ENCODE measurements at regions not wholly inside any gene's neighbourhood (a gene's known extent, or its start where the extent isn't known, plus 50 kb on each side); places are given as distances from the start of the nearest gene placed in this dataset.

DNA sequence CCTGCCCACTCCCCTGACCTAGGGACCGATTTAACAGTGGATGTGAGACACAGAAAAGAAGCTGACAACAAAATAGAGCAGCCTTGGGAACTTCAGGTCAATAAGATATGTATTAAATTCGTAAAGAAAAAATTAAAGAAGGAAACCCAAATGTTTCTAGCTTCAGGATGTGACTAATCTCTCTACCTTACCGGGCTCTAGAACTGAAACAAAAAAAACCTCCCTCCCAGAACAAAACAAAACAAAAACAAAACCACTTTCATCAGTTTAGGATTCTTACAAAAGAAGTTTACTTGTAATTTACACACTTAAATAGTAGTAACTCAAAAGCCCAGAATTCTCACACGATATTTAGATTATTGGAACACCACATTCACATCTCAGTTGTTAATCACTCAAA, 185.8 kb upstream of the RPS6KA3 start:
- TF ChIP-seq, protein P1, sequence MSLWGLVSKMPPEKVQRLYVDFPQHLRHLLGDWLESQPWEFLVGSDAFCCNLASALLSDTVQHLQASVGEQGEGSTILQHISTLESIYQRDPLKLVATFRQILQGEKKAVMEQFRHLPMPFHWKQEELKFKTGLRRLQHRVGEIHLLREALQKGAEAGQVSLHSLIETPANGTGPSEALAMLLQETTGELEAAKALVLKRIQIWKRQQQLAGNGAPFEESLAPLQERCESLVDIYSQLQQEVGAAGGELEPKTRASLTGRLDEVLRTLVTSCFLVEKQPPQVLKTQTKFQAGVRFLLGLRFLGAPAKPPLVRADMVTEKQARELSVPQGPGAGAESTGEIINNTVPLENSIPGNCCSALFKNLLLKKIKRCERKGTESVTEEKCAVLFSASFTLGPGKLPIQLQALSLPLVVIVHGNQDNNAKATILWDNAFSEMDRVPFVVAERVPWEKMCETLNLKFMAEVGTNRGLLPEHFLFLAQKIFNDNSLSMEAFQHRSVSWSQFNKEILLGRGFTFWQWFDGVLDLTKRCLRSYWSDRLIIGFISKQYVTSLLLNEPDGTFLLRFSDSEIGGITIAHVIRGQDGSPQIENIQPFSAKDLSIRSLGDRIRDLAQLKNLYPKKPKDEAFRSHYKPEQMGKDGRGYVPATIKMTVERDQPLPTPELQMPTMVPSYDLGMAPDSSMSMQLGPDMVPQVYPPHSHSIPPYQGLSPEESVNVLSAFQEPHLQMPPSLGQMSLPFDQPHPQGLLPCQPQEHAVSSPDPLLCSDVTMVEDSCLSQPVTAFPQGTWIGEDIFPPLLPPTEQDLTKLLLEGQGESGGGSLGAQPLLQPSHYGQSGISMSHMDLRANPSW (CRISPR knock-in tag; IDR thresholded peaks at IDR 0.05): no peak
- TF ChIP-seq SAFB (IDR thresholded peaks at IDR 0.05; ENCODE audit: borderline replicate concordance, low read depth, low read length) (no peak), ZNF239 (CRISPR knock-in tag; IDR thresholded peaks at IDR 0.05) (no peak), ZNF77 (CRISPR knock-in tag; IDR thresholded peaks at IDR 0.05) (no peak), FOSL1 (tag; conservative IDR thresholded peaks at IDR 0.05) (no peak), HLTF (IDR thresholded peaks at IDR 0.05) (no peak), STAT5B (CRISPR knock-in tag; IDR thresholded peaks at IDR 0.05) (no peak), MYNN (IDR thresholded peaks at IDR 0.05) (no peak), MYNN (CRISPR knock-in tag; IDR thresholded peaks at IDR 0.05) (no peak), TBP (optimal IDR thresholded peaks at IDR 0.05; ENCODE audit: low read depth, low read length) (no peak), MAZ (CRISPR knock-in tag; conservative IDR thresholded peaks at IDR 0.05 in 1 of 2, IDR thresholded peaks at IDR 0.05 in 1 of 2) (no peak), SIX5 (IDR thresholded peaks at IDR 0.05; ENCODE audit: borderline replicate concordance in 1 of 2, insufficient read depth in 1 of 2, low read depth in 1 of 2, low read length in 2 of 2) (no peak), RAD51 (IDR thresholded peaks at IDR 0.05; ENCODE audit: borderline replicate concordance, low read depth) (no peak), ZNF79 (CRISPR knock-in tag; IDR thresholded peaks at IDR 0.05; ENCODE audit: low read depth) (no peak), ZNF785 (CRISPR knock-in tag; IDR thresholded peaks at IDR 0.05) (no peak)
- TF ChIP-seq, protein P2, sequence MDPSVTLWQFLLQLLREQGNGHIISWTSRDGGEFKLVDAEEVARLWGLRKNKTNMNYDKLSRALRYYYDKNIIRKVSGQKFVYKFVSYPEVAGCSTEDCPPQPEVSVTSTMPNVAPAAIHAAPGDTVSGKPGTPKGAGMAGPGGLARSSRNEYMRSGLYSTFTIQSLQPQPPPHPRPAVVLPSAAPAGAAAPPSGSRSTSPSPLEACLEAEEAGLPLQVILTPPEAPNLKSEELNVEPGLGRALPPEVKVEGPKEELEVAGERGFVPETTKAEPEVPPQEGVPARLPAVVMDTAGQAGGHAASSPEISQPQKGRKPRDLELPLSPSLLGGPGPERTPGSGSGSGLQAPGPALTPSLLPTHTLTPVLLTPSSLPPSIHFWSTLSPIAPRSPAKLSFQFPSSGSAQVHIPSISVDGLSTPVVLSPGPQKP (CRISPR knock-in tag; IDR thresholded peaks at IDR 0.05): no peak
- TF ChIP-seq, protein P3, sequence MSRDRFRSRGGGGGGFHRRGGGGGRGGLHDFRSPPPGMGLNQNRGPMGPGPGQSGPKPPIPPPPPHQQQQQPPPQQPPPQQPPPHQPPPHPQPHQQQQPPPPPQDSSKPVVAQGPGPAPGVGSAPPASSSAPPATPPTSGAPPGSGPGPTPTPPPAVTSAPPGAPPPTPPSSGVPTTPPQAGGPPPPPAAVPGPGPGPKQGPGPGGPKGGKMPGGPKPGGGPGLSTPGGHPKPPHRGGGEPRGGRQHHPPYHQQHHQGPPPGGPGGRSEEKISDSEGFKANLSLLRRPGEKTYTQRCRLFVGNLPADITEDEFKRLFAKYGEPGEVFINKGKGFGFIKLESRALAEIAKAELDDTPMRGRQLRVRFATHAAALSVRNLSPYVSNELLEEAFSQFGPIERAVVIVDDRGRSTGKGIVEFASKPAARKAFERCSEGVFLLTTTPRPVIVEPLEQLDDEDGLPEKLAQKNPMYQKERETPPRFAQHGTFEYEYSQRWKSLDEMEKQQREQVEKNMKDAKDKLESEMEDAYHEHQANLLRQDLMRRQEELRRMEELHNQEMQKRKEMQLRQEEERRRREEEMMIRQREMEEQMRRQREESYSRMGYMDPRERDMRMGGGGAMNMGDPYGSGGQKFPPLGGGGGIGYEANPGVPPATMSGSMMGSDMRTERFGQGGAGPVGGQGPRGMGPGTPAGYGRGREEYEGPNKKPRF (IDR thresholded peaks at IDR 0.05; ENCODE audit: low read depth, low read length): no peak
- ATAC-seq (no peak), FAIRE-seq (no peak), DNase-seq (ENCODE audit: extremely low read depth in 1 of 4, low spot score in 3 of 4) (no peak)
- H3K9me1 ChIP-seq (ENCODE audit: control insufficient read depth, insufficient read depth, low read length): no peaks in the 10 kb centered on the region
- H3K9me3 ChIP-seq (replicated peaks; ENCODE audit: control insufficient read depth, insufficient read depth, low read depth, low read length): no peaks in the 10 kb centered on the region
- H3K4me3 ChIP-seq: no peak overlapping the region
- no peak overlapping the region for H3K4me2 ChIP-seq (ENCODE audit: insufficient read depth, low read length)
- no peaks in the 10 kb centered on the region for H3K36me3 ChIP-seq (ENCODE audit: control insufficient read depth, insufficient read depth, low read length)
- BruUV-seq (replicated peaks): no TSS peak
- no peak overlapping the region for H3K27ac ChIP-seq (ENCODE audit: extremely low read depth, low read depth, low read length)
- WGBS (ENCODE audit: insufficient coverage, low coverage, missing lambda C conversion rate): 0% methylated on average over 3 of the region's 4 CpGs
- POLR2A ChIA-PET: interaction anchor here (1.5 kb wide), 1 partner anchor 12 kb away, joined by 3 read pairs; no protein-coding TSS in a partner anchor
- intact Hi-C loops (cut with micrococcal nuclease): no loop called here
- H2AFZ ChIP-seq (ENCODE audit: low read depth, low read length): no peak overlapping the region
- CTCF ChIA-PET (ENCODE audit: low intra/inter-chr PET ratio): no interaction called here
- H3K9ac ChIP-seq (ENCODE audit: insufficient read depth in 1 of 2, low read depth in 2 of 2, low read length in 2 of 2): no peak overlapping the region
- H3K79me2 ChIP-seq (ENCODE audit: control insufficient read depth, insufficient read depth, low read length): no peaks in the 10 kb centered on the region
- no peaks in the 10 kb centered on the region for H4K20me1 ChIP-seq (replicated peaks; ENCODE audit: control insufficient read depth, insufficient read depth, low read length)
- in situ Hi-C loops (cut with MboI): no loop called here
- no peaks in the 10 kb centered on the region for H3K4me1 ChIP-seq (replicated peaks in 1 of 2; ENCODE audit: control insufficient read depth in 2 of 2, insufficient read depth in 2 of 2, low read length in 2 of 2)
- no peaks in the 10 kb centered on the region for H3K27me3 ChIP-seq (ENCODE audit: control insufficient read depth in 2 of 2, insufficient read depth in 2 of 2, low read length in 2 of 2)

Measured in K562 (cell line).